Endothelial cell (in vitro differentiated cells): ENCODE measurements at regions not wholly inside any gene's neighbourhood (a gene's known extent, or its start where the extent isn't known, plus 50 kb on each side); places are given as distances from the start of the nearest gene placed in this dataset.
"Not testable (repeated sequence)": the region's sequence is repeated elsewhere in the genome, so short reads cannot be mapped to it uniquely, and the experiment has no call there.

ENCODE experiments used
- DNase-seq: peaks from one replicate; pipeline ENCODE4 v3.0.0; 2021; ENCODE audit warnings: low spot score
- H3K27ac Mint-ChIP-seq: one replicate; pipeline ENCODE4 v1.8.0; 2021; ENCODE audit warnings: mixed read lengths, inconsistent platforms; ENCODE audit not compliant: unreplicated experiment
- H3K27me3 Mint-ChIP-seq: one replicate; pipeline ENCODE4 v1.8.0; 2021; ENCODE audit warnings: mild to moderate bottlenecking, moderate library complexity, mixed read lengths, inconsistent platforms; ENCODE audit not compliant: unreplicated experiment
- H3K36me3 Mint-ChIP-seq: one replicate; pipeline ENCODE4 v1.8.0; 2021; ENCODE audit warnings: mild to moderate bottlenecking, low read depth, mixed read lengths, inconsistent platforms; ENCODE audit not compliant: unreplicated experiment
- H3K4me1 Mint-ChIP-seq: one replicate; pipeline ENCODE4 v1.8.0; 2021; ENCODE audit warnings: mild to moderate bottlenecking, mixed read lengths, inconsistent platforms; ENCODE audit not compliant: unreplicated experiment
- H3K4me3 Mint-ChIP-seq: one replicate; pipeline ENCODE4 v1.8.0; 2021; ENCODE audit warnings: mild to moderate bottlenecking, mixed read lengths, inconsistent platforms; ENCODE audit not compliant: unreplicated experiment
- H3K9me3 Mint-ChIP-seq: one replicate; pipeline ENCODE4 v1.8.0; 2021; ENCODE audit warnings: mixed read lengths, inconsistent platforms; ENCODE audit not compliant: unreplicated experiment
- TF ChIP-seq, protein P1 (sequence below): fragments of 200-600 bp; sonication (generic); IDR thresholded peaks from one replicate; pipeline ENCODE4 v1.5.0; 2021; ENCODE audit warnings: antibody characterized with exemption; ENCODE audit not compliant: unreplicated experiment

DNA sequence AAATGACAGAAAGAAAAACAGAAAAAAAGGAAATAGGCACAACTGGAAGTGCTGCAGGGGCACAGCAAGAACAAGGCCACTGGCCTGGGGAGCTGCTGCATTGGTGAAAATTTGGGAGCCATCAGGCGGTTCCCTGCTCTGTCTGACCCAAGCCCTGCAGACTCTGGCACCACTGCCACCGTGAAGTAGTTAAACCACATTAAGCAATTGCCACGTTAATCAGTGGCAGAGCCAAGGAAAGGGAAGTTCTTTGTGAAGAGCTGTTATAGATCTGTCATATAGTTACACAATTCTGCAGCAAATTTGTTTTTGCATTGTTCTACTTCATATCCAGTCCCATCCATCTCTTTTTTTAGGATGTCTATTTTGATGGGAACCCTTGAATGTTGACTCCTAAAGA lies 915.3 kb downstream of the FSCB start:
- Mint-ChIP-seq H3K36me3 (no peaks in the 10 kb centered on the region), H3K4me1 (peaks cover 5% of the 10 kb centered on the region), H3K27ac (no peak overlapping the region), H3K27me3 (no peaks in the 10 kb centered on the region), H3K4me3 (no peak overlapping the region), H3K9me3 (no peaks in the 10 kb centered on the region)
- TF ChIP-seq, protein P1, sequence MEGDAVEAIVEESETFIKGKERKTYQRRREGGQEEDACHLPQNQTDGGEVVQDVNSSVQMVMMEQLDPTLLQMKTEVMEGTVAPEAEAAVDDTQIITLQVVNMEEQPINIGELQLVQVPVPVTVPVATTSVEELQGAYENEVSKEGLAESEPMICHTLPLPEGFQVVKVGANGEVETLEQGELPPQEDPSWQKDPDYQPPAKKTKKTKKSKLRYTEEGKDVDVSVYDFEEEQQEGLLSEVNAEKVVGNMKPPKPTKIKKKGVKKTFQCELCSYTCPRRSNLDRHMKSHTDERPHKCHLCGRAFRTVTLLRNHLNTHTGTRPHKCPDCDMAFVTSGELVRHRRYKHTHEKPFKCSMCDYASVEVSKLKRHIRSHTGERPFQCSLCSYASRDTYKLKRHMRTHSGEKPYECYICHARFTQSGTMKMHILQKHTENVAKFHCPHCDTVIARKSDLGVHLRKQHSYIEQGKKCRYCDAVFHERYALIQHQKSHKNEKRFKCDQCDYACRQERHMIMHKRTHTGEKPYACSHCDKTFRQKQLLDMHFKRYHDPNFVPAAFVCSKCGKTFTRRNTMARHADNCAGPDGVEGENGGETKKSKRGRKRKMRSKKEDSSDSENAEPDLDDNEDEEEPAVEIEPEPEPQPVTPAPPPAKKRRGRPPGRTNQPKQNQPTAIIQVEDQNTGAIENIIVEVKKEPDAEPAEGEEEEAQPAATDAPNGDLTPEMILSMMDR = no peak
- DNase-seq = no peak

GRCh38 chr14:43587183-43587582 lies 919.9 kb downstream of the FSCB start:
- no peaks in the 10 kb centered on the region for H3K27me3 Mint-ChIP-seq
- TF ChIP-seq, protein P1 = no peak
- H3K4me1 Mint-ChIP-seq = peaks cover 5% of the 10 kb centered on the region
- no peak for DNase-seq
- H3K9me3 Mint-ChIP-seq = no peaks in the 10 kb centered on the region
- no peaks in the 10 kb centered on the region for H3K36me3 Mint-ChIP-seq
- no peak overlapping the region for H3K4me3 Mint-ChIP-seq
- H3K27ac Mint-ChIP-seq = no peak overlapping the region

- Mint-ChIP-seq H3K4me1 (no peaks in the 10 kb centered on the region), H3K9me3 (no peaks in the 10 kb centered on the region), H3K4me3 (no peak overlapping the region), H3K27me3 (no peaks in the 10 kb centered on the region), H3K36me3 (peaks cover 5% of the 10 kb centered on the region), H3K27ac (no peak overlapping the region)
- no peak for DNase-seq
- TF ChIP-seq, protein P1 = no peak
These were observed 927.4 kb downstream of the FSCB start for GRCh38 chr14:43579671-43580070.

GRCh38 chr14:43568022-43568421 lies 939.1 kb downstream of the FSCB start:
- Mint-ChIP-seq H3K9me3 (no peaks in the 10 kb centered on the region), H3K4me3 (no peak overlapping the region), H3K4me1 (no peaks in the 10 kb centered on the region), H3K36me3 (no peaks in the 10 kb centered on the region), H3K27ac (no peak overlapping the region), H3K27me3 (no peaks in the 10 kb centered on the region)
- TF ChIP-seq, protein P1 = no peak
- no peak for DNase-seq

DNA sequence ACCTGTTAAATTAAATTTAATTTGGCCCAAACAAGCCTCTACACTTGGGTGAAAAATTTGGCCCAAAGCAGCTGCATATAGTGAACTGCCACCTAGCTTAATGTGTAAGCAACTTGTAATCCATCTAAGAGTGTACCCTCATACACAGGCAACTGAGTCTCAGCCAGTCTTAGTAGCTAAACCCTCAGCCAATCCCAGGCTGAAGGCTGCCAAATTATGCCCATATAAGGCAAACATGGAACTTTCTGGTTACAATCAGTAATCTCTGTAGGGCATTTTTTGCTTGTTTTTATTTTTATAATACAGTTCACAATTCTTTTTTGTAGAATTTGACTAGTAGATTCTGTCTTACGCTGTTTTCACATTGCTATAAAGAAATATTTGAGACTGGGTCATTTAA lies 958.7 kb downstream of the FSCB start:
- H3K9me3 Mint-ChIP-seq = no peaks in the 10 kb centered on the region
- DNase-seq = no peak
- TF ChIP-seq, protein P1 = no peak
- no peaks in the 10 kb centered on the region for H3K36me3 Mint-ChIP-seq
- no peaks in the 10 kb centered on the region for H3K4me1 Mint-ChIP-seq
- H3K4me3 Mint-ChIP-seq = no peak overlapping the region
- H3K27ac Mint-ChIP-seq = no peak overlapping the region
- no peaks in the 10 kb centered on the region for H3K27me3 Mint-ChIP-seq

DNA sequence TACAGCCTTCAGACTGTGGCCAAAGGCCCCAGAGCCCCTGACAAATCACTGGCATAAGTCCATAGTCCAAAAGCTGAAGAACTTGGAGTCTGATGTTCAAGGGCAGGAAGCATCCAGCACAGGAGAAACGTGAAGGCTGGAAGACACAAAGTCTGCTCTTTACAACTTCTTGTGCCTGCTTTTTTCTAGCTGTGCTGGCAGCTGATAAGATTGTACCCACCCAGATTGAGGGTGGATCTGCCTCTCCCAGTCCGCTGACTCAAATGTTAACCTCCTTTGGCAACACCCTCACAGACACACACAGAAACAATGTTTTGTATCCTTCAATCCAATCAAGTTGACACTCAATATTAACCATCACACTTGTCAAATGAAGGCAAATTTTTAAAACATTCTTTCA lies 959.5 kb downstream of the FSCB start:
- not testable (repeated sequence) for H3K36me3 Mint-ChIP-seq, H3K9me3 Mint-ChIP-seq, H3K27ac Mint-ChIP-seq, H3K4me3 Mint-ChIP-seq, H3K27me3 Mint-ChIP-seq, H3K4me1 Mint-ChIP-seq, DNase-seq
